ENCODE measurements at regions not wholly inside any gene's neighbourhood (a gene's known extent, or its start where the extent isn't known, plus 50 kb on each side); places are given as distances from the start of the nearest gene placed in this dataset.

DNA sequence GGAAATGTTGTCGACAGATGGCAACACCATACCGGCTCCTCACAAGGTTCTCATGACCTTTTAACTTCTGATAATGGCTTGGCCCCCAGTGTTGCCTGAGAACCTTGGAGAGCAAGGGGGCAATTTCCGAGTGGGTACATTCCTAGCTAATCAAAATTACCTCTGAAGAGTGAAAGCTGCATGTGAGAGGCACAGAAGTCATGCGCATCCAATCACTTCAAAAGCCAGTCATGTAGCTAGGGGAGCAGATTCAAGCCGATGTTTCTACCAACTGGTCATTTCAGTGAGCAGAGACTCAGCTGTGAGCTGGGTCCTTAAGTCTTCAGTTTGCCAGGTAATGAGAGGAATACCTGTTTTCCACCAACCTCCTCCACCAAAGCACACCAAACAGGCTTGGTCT lies 111.4 kb downstream of the LIPG start:
- Histone ChIP-seq H3K9me1 (replicated peaks; ENCODE audit: control insufficient read depth, extremely low read depth, insufficient read depth, low read length) (no peaks in the 10 kb centered on the region), H3K4me3 (replicated peaks in 1 of 3; ENCODE audit: insufficient read depth in 1 of 3, low read depth in 1 of 3, low read length in 3 of 3) (no peak overlapping the region), H3K4me2 (ENCODE audit: insufficient read depth, low read length) (no peak overlapping the region), H3K9ac (replicated peaks; ENCODE audit: extremely low read depth, insufficient read depth, low read length) (no peak overlapping the region), H2AFZ (ENCODE audit: low read depth, low read length) (no peak overlapping the region), H3K9me3 (replicated peaks; ENCODE audit: control insufficient read depth, insufficient read depth, low read length) (no peaks in the 10 kb centered on the region), H3K27me3 (ENCODE audit: control insufficient read depth in 2 of 2, insufficient read depth in 2 of 2, low read length in 2 of 2) (peaks cover 3 to 6% of the 10 kb centered on the region in 2 experiments), H4K20me1 (replicated peaks; ENCODE audit: control insufficient read depth, extremely low read depth, insufficient read depth, low read length) (no peaks in the 10 kb centered on the region), H3K4me1 (ENCODE audit: control insufficient read depth, extremely low read depth, insufficient read depth, low read length) (peaks cover 16% of the 10 kb centered on the region), H3K79me2 (ENCODE audit: control insufficient read depth, insufficient read depth, low read length) (no peaks in the 10 kb centered on the region), H3K36me3 (ENCODE audit: control insufficient read depth in 2 of 2, extremely low read depth in 1 of 2, insufficient read depth in 2 of 2, low read length in 2 of 2) (no peaks in the 10 kb centered on the region), H3K27ac (ENCODE audit: insufficient read depth, low read depth, low read length) (no peak overlapping the region)
- DNase-seq (ENCODE audit: low read depth, low spot score) = no peak
- BruUV-seq (replicated peaks) = no TSS peak
- FAIRE-seq = no peak
- ChIA-PET POLR2A (no interaction called here), CTCF (interaction anchor here (0.7 kb wide), 1 partner anchor 8 kb away, joined by 3 read pairs; no protein-coding TSS in a partner anchor)
- TF ChIP-seq POLR2A (IDR thresholded peaks at IDR 0.05; ENCODE audit: low read depth, low read length) (no peak), POLR2AphosphoS5 (IDR thresholded peaks at IDR 0.05; ENCODE audit: insufficient read depth, low read depth, low read length) (no peak), JUN (IDR thresholded peaks at IDR 0.05; ENCODE audit: borderline replicate concordance, insufficient read depth, insufficient read length, low read depth) (no peak), FOS (IDR thresholded peaks at IDR 0.05; ENCODE audit: borderline replicate concordance, insufficient read depth, low read length) (no peak), GATA2 (IDR thresholded peaks at IDR 0.05; ENCODE audit: insufficient read depth, insufficient read length, low read depth, low read length) (no peak), MYC (IDR thresholded peaks at IDR 0.05; ENCODE audit: low read depth, low read length) (no peak), EZH2 (IDR thresholded peaks at IDR 0.05; ENCODE audit: borderline replicate concordance, low read depth, low read length, severe bottlenecking) (no peak)
- TF ChIP-seq, protein P1, sequence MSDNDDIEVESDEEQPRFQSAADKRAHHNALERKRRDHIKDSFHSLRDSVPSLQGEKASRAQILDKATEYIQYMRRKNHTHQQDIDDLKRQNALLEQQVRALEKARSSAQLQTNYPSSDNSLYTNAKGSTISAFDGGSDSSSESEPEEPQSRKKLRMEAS (IDR thresholded peaks at IDR 0.05; ENCODE audit: insufficient read depth, insufficient read length) = no peak
- TF ChIP-seq, protein P2, sequence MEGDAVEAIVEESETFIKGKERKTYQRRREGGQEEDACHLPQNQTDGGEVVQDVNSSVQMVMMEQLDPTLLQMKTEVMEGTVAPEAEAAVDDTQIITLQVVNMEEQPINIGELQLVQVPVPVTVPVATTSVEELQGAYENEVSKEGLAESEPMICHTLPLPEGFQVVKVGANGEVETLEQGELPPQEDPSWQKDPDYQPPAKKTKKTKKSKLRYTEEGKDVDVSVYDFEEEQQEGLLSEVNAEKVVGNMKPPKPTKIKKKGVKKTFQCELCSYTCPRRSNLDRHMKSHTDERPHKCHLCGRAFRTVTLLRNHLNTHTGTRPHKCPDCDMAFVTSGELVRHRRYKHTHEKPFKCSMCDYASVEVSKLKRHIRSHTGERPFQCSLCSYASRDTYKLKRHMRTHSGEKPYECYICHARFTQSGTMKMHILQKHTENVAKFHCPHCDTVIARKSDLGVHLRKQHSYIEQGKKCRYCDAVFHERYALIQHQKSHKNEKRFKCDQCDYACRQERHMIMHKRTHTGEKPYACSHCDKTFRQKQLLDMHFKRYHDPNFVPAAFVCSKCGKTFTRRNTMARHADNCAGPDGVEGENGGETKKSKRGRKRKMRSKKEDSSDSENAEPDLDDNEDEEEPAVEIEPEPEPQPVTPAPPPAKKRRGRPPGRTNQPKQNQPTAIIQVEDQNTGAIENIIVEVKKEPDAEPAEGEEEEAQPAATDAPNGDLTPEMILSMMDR (IDR thresholded peaks at IDR 0.05; ENCODE audit: extremely low read depth in 1 of 2, insufficient read depth in 1 of 2, low read depth in 1 of 2, low read length in 2 of 2) = no peak
- dilution Hi-C loops (cut with MboI; ENCODE audit: extremely low pct_ligation_motif_present, low sequenced_read_pairs) = no loop called here
- intact Hi-C loops (cut with micrococcal nuclease) = no loop called here
